HG03066 (cell line): ENCODE measurements at regions not wholly inside any gene's neighbourhood (a gene's known extent, or its start where the extent isn't known, plus 50 kb on each side); places are given as distances from the start of the nearest gene placed in this dataset.

Experiments
- ATAC-seq: cut with Tn5 transposase; IDR thresholded peaks from one replicate; pipeline ENCODE4 v1.9.1; 2021; ENCODE audit warnings: low read depth; ENCODE audit not compliant: unreplicated experiment

- ATAC-seq = no peak
Measured at GRCh38 chr2:103809941-103810441, 1043.9 kb upstream of the POU3F3 start.

- ATAC-seq = no peak
Measured at GRCh38 chr2:103810875-103811274, 1043.0 kb upstream of the POU3F3 start.

GRCh38 chr2:103814016-103814415 is 1039.9 kb upstream of the POU3F3 start:
- no peak for ATAC-seq

- ATAC-seq = no peak
Measured at GRCh38 chr2:103815731-103816130, 1038.2 kb upstream of the POU3F3 start.

DNA sequence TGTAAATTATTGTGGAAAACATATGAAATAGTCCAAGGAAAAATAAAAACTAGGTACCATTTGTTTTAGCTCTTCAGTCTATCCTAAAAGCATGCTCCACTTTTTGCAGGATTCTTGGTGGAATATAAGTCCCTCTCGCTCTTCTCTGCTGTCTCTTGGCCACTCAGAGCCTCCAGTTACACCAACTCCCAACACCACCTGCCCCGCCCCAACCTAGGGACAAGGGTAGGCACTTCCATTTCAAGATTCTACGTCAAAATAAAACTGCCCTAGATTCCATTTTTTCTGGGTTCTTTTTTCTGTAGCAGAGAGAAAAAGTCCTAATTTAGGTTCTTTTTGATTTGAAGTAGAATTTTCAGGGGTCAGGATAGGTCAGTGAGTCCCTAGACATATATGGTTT is 1036.2 kb upstream of the POU3F3 start:
- no peak for ATAC-seq

GRCh38 chr2:103818176-103818575 is 1035.7 kb upstream of the POU3F3 start:
- no peak for ATAC-seq

- ATAC-seq = no peak
Measured at GRCh38 chr2:103819599-103819998, 1034.3 kb upstream of the POU3F3 start.

GRCh38 chr2:103823847-103824246 is 1030.1 kb upstream of the POU3F3 start:
- ATAC-seq = no peak

- ATAC-seq = no peak
Measured at GRCh38 chr2:103847276-103847675, 1006.6 kb upstream of the POU3F3 start.

GRCh38 chr2:103859238-103859637 is 994.7 kb upstream of the POU3F3 start:
- no peak for ATAC-seq

DNA sequence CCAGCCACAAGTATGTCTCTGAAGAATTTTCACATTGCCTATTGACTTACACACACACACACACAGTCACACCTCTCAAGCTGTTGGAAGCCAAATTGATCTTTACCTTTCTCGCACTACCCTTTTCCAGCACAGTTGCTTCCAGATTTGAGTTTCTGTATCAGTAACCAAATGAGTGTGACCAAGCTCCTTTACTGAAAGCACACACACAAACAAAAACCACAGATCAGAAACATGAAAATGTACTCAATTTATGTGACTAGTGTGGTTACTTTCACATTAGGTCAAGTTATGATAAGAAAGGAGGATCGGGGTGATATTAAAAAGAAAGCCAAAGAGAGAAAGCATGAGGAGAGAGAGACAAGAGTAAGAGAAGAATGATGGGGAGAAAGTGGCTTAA is 993.9 kb upstream of the POU3F3 start:
- ATAC-seq = no peak

GRCh38 chr2:103868396-103868795 is 985.5 kb upstream of the POU3F3 start:
- no peak for ATAC-seq

DNA sequence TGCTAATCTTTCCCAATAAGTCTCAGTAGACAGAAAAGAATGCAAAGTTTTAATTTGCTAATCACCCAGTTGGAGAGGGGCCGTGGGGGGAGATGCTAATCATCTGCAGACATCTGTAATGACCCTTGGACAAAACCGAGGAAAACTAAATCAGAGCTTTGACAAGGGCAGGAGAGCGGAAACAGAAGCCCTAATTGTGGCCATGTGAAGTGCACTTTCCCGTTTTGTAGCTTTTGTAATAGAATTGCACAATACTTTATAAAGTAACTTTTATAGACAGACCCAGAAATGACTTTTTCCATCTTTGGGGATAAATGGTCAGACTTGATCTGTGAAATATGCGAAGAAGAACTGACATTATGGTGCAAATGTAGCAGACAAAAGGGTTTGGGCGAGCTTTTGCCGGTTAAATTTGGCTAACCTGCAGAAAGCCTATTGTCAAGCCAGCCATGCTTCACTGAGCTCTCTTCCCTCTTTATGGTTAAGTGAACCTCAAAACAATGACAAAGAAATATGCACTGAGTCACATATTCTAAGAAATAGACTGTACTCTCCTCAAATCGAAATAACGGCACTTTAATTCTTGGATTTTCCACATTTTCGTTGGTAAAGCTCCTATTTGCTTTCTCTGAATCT is 980.1 kb upstream of the POU3F3 start:
- ATAC-seq = no peak

GRCh38 chr2:103875131-103875530 is 978.8 kb upstream of the POU3F3 start:
- no peak for ATAC-seq

DNA sequence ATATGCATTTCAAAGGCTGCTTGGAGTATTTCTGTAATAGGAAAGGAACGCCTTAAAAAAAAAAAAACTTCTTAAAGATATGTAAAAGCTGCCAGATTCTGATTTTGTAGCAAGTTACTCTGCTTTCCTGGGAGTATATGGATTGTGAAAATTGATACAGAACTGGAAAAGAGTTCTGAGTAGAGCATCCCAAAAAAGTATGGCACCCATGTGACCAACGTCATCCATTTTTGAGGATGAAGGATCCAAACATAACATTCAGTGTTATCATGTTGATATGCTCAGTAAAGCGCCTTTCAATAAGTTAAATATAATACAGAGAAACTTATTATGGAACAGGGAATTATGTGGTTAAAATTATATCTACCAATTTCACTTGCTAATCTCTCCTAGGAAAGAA is 978.4 kb upstream of the POU3F3 start:
- ATAC-seq = no peak

DNA sequence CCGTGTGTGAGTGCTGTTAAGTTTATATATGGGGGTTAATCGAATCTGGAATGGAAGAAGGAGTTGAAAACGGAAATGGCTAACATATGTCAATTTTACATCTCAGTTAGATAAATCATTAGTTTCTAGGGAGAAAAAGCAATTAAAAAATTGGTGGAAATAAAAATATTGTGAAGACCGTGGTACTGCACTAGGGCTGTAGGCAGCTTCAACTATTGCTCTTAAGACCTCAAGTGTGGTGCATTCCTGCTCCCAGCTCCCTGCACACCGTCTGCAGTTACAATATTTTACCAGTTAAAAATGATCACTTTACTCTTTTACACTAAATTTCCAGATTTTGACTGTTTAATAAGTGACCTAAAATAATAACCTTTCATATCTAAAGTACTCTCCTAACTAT is 977.3 kb upstream of the POU3F3 start:
- no peak for ATAC-seq

GRCh38 chr2:103879101-103879500 is 974.8 kb upstream of the POU3F3 start:
- no peak for ATAC-seq

DNA sequence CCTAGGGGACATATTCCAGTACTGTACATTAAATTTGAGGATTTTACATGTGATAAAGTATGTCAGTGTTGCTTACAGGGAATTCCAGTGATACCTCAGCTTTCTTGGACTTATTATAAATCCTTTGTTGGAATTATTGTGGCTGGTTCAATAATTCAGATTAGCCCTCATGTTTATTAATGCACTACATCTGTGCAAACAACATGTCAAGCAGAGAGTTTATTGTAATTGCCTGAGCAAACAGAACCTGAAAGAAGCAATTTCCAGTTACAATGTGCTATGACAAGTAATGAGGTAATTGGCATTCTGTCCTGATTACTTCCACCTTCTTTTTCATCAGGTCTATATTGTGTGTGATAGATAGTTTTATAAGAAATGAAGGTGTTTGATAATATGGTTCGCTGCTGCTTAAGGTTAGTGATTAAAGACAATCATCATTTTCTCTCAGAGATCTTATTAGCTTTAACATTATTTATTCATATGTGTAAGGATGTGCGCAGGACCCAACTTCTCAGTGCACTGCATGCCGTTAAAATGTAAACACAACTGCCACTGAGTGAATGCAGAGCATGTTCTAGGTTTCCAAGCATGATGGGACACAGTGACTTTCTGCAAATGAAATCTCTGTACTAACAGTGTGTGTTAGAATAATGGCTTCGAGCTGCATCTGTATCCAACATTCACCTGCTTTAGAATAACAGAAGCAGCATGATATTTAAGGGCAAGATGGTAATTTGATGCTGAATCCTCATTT is 973.7 kb upstream of the POU3F3 start:
- ATAC-seq = no peak

GRCh38 chr2:103887625-103888024 is 966.3 kb upstream of the POU3F3 start:
- ATAC-seq = no peak

- no peak for ATAC-seq
Measured at GRCh38 chr2:103896182-103896581, 957.7 kb upstream of the POU3F3 start.

DNA sequence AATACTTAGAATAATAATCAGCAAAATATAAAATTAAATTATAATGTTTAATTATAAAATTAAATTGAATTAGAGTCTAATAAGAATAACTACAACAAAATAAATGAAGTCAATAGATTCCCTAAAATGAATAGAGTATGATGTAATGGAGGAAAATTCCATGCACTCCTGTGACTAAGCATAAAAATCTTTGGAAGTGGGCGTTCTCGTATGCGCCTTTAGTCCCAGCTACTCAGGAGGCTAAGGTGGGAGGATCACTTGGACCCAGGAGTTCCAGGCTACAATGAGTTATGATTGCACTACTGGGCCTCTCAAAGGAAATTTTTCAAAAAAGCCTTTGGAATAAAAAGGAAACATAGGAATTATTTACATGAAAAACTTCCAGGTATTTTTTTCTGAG is 955.4 kb upstream of the POU3F3 start:
- no peak for ATAC-seq

- ATAC-seq = no peak
Measured at GRCh38 chr2:103902347-103902746, 951.6 kb upstream of the POU3F3 start.
